GM23338 (cell line): ENCODE measurements at regions not wholly inside any gene's neighbourhood (a gene's known extent, or its start where the extent isn't known, plus 50 kb on each side); places are given as distances from the start of the nearest gene placed in this dataset.

Source experiments
- EZH2 ChIP-seq: fragments of 200-600 bp; sonication (generic); IDR thresholded peaks from one replicate; pipeline ENCODE4 v1.8.0; 2017; ENCODE audit warnings: antibody characterized with exemption, mild to moderate bottlenecking, low read depth; ENCODE audit not compliant: unreplicated experiment
- EZH2phosphoT487 ChIP-seq: fragments of 200-600 bp; sonication (generic); IDR thresholded peaks from one replicate; pipeline ENCODE4 v1.8.1; 2018; ENCODE audit warnings: antibody characterized with exemption; ENCODE audit not compliant: unreplicated experiment
- NANOG ChIP-seq: IDR thresholded peaks from 2 replicates; pipeline ENCODE4 v1.6.1; 2016; ENCODE audit warnings: antibody characterized with exemption, borderline replicate concordance
- POLR2AphosphoS5 ChIP-seq: IDR thresholded peaks from 2 replicates; pipeline ENCODE4 v1.6.1; 2016; ENCODE audit warnings: antibody characterized with exemption, low read depth
- ZNF114 ChIP-seq: fragments of 250-450 bp; sonication (Bioruptor Pico); IDR thresholded peaks from 2 replicates; pipeline ENCODE4 v1.5.0; 2020; ENCODE audit warnings: mild to moderate bottlenecking, moderate library complexity
- TF ChIP-seq, protein P1 (sequence below): IDR thresholded peaks from one replicate; pipeline ENCODE4 v1.6.1; 2018; ENCODE audit warnings: antibody characterized with exemption; ENCODE audit not compliant: unreplicated experiment
- TF ChIP-seq, protein P2 (sequence below), 2 experiments: fragments of 200-600 bp in 1 of 2; sonication (generic) in 1 of 2; conservative IDR thresholded peaks; 2 replicates each; pipeline versions ENCODE4 v1.5.1 to v1.6.1; 2016 to 2017; ENCODE audit warnings: antibody characterized with exemption in 2 of 2, low read depth in 2 of 2, mild to moderate bottlenecking in 2 of 2, moderate library complexity in 1 of 2
- TF ChIP-seq, protein P3 (sequence below): IDR thresholded peaks from 2 replicates; pipeline ENCODE4 v1.6.1; 2016; ENCODE audit warnings: antibody characterized with exemption

DNA sequence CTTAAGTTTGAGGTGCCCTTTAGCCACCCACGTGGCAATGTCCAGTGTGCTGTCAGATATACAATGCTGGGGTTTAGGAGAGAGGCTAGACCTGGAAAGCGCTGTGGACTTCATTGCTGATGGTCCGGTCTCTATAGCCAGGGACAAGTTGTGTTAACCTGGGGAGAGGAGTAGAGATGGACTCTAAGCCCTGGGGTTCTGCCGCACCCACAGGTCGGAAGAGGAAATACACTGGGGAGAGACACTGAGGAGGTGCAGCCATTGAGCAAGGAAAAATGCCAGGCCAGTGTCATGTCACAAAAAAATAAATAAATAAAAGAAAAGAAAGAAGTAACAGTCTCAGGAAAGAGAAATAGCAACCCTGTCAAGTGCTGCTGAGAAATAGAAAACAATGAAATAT lies 106.9 kb upstream of the CBLN2 start:
- TF ChIP-seq, protein P1, sequence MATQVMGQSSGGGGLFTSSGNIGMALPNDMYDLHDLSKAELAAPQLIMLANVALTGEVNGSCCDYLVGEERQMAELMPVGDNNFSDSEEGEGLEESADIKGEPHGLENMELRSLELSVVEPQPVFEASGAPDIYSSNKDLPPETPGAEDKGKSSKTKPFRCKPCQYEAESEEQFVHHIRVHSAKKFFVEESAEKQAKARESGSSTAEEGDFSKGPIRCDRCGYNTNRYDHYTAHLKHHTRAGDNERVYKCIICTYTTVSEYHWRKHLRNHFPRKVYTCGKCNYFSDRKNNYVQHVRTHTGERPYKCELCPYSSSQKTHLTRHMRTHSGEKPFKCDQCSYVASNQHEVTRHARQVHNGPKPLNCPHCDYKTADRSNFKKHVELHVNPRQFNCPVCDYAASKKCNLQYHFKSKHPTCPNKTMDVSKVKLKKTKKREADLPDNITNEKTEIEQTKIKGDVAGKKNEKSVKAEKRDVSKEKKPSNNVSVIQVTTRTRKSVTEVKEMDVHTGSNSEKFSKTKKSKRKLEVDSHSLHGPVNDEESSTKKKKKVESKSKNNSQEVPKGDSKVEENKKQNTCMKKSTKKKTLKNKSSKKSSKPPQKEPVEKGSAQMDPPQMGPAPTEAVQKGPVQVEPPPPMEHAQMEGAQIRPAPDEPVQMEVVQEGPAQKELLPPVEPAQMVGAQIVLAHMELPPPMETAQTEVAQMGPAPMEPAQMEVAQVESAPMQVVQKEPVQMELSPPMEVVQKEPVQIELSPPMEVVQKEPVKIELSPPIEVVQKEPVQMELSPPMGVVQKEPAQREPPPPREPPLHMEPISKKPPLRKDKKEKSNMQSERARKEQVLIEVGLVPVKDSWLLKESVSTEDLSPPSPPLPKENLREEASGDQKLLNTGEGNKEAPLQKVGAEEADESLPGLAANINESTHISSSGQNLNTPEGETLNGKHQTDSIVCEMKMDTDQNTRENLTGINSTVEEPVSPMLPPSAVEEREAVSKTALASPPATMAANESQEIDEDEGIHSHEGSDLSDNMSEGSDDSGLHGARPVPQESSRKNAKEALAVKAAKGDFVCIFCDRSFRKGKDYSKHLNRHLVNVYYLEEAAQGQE, result no peak
- TF ChIP-seq, protein P2, sequence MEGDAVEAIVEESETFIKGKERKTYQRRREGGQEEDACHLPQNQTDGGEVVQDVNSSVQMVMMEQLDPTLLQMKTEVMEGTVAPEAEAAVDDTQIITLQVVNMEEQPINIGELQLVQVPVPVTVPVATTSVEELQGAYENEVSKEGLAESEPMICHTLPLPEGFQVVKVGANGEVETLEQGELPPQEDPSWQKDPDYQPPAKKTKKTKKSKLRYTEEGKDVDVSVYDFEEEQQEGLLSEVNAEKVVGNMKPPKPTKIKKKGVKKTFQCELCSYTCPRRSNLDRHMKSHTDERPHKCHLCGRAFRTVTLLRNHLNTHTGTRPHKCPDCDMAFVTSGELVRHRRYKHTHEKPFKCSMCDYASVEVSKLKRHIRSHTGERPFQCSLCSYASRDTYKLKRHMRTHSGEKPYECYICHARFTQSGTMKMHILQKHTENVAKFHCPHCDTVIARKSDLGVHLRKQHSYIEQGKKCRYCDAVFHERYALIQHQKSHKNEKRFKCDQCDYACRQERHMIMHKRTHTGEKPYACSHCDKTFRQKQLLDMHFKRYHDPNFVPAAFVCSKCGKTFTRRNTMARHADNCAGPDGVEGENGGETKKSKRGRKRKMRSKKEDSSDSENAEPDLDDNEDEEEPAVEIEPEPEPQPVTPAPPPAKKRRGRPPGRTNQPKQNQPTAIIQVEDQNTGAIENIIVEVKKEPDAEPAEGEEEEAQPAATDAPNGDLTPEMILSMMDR (conservative IDR thresholded peaks at IDR 0.05; ENCODE audit: low read depth in 2 of 2), result peak; percentile 11 to 26; a peak in 2 of 4 replicates
- TF ChIP-seq EZH2phosphoT487 (no peak), POLR2AphosphoS5 (no peak), EZH2 (no peak), NANOG (no peak), ZNF114 (CRISPR knock-in tag) (no peak)
- TF ChIP-seq, protein P3, sequence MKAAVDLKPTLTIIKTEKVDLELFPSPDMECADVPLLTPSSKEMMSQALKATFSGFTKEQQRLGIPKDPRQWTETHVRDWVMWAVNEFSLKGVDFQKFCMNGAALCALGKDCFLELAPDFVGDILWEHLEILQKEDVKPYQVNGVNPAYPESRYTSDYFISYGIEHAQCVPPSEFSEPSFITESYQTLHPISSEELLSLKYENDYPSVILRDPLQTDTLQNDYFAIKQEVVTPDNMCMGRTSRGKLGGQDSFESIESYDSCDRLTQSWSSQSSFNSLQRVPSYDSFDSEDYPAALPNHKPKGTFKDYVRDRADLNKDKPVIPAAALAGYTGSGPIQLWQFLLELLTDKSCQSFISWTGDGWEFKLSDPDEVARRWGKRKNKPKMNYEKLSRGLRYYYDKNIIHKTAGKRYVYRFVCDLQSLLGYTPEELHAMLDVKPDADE, result no peak
